HG03139 (cell line): ENCODE measurements at regions not wholly inside any gene's neighbourhood (a gene's known extent, or its start where the extent isn't known, plus 50 kb on each side); places are given as distances from the start of the nearest gene placed in this dataset.
"Not testable (repeated sequence)": the region's sequence is repeated elsewhere in the genome, so short reads cannot be mapped to it uniquely, and the experiment has no call there.

ENCODE experiments used
- ATAC-seq: cut with Tn5 transposase; IDR thresholded peaks from one replicate; pipeline ENCODE4 v1.9.1; 2021; ENCODE audit not compliant: unreplicated experiment

- no peak for ATAC-seq
These were observed 305.2 kb upstream of the ARSJ start for GRCh38 chr4:114284629-114285028.

DNA sequence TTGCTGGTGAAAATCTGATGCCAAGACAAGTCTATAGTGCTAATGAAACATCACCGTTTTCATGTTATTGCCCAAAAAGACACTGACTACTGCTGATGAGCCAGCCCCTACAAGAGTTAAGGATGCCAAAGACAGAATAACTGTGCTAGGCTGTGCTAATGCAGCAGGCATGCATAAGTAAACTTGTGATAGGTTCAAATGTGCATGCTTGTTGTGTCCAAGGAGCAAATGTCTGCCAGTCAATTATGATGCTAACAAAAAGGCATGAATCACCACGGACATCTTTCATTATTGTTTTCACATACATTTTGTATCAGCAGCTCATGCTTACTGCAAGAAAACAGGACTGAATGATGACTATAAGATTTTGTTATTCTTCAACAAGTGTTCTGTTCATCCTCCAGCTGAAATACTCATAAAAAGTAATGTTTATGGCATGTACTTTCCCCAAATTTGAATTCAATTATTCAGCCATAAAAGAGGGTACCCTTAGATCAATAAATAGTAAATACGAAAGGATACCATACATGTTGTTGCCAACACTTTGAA is 306.9 kb upstream of the ARSJ start:
- no peak for ATAC-seq

DNA sequence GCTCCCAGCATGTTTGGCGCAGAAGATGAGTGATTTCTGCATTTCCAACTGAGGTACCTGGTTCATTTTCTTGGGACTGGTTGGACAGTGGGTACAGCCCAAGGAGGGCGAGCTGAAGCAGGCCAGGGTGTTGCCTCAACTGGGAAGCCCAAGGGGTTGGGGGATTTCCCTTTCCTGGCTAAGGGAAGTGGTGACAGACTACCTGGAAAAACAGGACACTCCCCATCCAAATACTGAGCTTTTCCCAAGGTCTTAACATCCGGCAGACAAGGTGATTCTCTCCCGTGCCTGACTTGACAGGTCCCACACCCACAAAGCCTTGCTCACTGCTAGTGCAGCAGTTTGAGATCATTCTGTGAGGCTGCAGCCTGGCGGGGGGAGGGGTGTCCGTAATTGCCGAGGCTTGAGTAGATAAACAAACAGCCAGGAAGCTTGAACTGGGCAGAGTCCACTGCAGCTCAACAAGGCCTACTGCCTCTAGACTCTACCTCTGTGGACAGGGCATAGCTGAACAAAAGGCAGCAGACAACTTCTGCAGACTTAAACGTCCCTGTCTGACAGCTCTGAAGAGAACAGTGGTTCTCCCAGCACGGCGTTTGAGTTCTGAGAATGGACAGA is 307.7 kb upstream of the ARSJ start:
- ATAC-seq, result no peak

DNA sequence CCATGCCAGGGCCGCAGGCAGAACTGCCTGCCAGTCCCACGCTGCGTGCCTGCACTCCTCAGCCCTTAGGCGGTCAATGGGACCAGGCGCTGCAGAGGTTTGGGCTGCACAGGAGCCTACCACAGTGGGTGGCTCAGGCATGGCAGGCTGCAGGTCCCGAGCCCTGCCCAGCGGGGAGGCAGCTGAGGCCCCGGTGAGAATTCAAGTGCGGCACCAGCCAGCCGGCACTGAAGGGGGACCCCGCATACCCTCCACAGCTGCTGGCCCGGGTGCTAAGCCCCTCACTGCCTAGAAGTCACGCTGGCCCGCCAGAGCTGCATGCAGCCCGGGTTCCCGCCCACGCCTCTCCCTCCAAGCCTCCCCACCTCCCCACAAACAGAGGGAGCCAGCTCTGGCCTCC is 302.5 kb upstream of the UGT8 start:
- no peak for ATAC-seq

- no peak for ATAC-seq
These were observed 296.1 kb upstream of the UGT8 start for GRCh38 chr4:114302472-114302871.

GRCh38 chr4:114304046-114304445 is 294.6 kb upstream of the UGT8 start:
- ATAC-seq, result no peak

DNA sequence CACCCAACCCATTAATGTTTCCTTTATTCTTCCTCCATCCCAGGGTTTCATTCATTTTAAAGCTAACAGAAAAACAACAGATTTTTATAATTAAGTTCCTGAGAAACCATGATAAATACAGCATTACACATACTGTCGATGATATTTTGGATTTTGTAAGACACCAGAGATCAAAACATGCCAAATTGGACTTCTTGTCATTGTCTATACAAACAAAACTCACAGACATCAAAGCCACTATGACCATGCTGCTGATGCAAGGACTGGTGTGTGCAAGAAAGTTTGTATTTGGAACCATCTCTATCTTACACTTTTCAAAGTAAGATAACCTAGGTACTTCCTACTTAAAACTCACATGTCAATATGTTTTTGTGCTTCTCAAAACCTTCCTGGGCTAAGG is 294.0 kb upstream of the UGT8 start:
- no peak for ATAC-seq

GRCh38 chr4:114306946-114307345 is 291.7 kb upstream of the UGT8 start:
- ATAC-seq, result no peak

DNA sequence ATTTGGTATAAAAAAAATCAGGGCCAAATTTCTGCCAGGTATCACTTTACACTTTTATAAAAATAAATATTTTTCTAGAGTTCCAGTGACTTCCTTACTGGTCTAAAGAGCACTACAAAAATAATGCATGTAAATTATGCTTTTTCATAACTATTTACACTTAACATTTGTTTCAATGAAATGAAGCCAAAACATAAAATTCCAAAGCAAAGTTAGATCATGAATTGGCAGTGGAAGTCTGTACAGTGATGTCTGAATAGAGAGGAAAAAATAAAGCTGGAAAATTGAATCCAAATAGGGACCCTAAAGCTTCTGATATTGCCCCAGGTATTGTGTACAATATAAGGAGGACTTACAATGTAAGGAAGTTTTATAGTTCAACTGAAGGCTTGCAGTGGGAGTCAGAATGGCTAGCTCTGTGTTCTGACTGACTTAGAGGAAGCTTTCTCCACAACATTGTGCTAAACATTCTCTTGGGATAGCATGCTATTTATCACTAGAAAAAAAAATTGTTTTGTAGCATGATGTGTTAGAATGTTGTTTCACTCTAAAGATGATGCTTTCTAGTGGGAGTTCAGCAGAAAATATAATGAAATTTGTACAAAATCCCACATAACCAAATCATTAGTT is 288.2 kb upstream of the UGT8 start:
- ATAC-seq, result no peak

DNA sequence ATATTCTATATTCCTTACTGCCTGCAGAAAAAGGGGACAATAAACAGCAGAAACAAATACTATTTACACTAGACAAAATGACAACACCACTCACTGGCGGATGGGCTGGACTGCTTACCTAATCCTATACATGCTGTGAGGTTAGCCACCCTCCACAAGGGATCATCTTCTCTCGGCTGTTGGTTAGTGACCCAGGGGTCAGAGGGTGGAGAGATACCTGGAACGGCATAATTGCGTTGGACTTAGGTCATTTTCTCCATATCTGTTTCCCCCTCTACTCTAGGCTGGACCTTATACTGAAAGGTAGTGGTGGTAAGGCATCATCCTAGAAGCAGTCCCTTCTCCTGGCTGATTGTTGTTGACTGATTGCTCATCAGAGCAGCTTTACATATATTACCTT is 286.8 kb upstream of the UGT8 start:
- ATAC-seq, result no peak

GRCh38 chr4:114312338-114312737 is 286.3 kb upstream of the UGT8 start:
- ATAC-seq, result no peak

- no peak for ATAC-seq
These were observed 281.8 kb upstream of the UGT8 start for GRCh38 chr4:114316789-114317188.

DNA sequence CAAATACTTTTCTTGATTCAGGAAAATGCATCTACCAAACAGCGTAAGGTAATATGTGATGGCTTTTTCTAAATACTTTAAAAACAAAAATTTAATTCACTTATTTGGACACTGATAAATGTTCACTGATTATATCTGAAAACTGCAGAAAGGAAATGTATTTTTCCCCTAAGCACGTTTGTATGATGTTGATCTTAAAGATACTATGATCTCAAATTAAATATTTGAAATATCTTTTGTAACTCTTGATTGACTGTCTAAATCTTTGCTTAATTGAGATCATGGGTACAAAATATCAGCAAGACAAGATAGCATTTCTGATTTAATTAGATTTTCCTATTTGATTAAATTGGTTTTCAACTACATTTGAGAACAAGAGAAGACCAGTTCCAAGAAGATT is 281.0 kb upstream of the UGT8 start:
- no peak for ATAC-seq

- no peak for ATAC-seq
These were observed 280.3 kb upstream of the UGT8 start for GRCh38 chr4:114318309-114318708.

DNA sequence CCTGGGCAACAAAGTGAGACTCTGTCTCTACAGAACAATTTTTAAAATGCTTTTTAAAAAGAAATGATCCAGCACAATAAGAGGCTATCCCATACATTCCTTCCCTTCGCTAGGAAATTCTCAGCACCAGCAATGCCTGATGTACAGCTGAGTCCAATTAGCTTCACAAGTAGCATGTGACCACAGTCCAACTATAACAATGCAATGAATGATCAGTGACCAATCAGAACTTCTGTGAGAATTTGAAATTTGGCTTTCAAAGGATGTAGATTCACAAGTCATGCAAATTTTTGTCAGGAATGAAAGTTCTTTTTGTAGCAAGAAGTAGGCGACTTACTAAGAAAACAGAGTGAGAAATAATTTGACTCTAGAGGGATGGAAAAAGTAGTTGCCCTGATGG is 278.5 kb upstream of the UGT8 start:
- ATAC-seq, result no peak

DNA sequence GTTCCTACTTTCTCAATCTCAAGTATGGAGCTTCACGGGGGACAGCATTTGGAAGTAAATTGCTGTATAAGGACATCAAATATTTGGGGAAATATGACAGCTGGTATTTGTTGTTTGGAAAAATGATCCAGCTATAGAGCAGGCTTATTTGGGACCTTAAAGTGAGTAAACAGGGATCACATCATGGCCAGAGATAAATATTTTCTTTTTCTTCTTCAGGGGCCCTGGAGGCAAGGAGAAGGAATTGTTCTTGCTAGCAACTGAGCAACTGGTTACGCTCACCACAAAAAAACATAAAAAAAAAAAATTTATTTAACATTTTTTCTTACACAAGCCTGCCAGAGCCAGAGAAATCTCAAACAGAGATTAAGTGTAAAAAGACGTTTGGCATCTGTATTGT is 277.2 kb upstream of the UGT8 start:
- no peak for ATAC-seq

DNA sequence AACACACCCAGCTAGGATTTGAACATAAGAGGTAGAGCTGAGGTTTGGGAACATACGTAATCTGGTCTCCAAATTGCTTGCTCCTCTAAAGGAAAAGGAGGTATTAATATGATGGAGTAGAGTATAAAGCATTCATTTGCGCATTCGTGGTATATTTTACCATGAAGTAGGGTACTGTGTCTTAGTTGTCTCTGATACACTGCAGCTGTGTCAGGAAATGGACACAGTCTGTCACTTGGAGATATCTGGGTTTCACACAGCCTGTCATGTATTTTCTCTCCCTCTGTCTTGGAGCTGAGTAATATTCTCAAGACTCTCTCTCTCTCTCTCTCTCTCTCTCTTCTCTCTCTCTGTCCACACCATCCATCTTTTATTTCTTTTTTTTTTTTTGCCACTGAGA is 274.8 kb upstream of the UGT8 start:
- no peak for ATAC-seq

GRCh38 chr4:114326358-114326757 is 272.2 kb upstream of the UGT8 start:
- ATAC-seq, result no peak

GRCh38 chr4:114332119-114332518 is 266.5 kb upstream of the UGT8 start:
- no peak for ATAC-seq

GRCh38 chr4:114334363-114334762 is 264.2 kb upstream of the UGT8 start:
- ATAC-seq, result not testable (repeated sequence)

DNA sequence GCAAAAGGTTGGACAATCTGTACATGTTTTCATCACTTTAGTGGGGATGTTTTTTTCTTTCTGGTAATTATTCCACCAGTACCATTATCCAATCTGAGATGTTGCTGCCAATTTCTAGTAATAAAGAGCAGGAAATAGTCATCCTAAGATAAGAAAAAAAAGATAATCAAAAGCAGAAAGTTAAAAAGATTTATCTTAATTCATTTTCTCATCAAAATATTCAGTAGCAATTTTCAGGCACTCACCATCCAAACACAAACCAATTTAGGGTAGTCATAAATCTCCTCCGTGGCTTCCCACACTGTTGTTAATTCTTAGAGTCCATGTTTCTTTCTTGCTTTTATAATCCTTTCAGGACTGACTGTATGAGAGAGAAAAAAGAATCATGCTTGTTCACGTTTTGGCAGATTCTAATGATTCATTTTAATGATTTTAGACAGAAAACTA is 263.7 kb upstream of the UGT8 start:
- ATAC-seq, result no peak

- no peak for ATAC-seq
These were observed 263.3 kb upstream of the UGT8 start for GRCh38 chr4:114335339-114335738.

- no peak for ATAC-seq
These were observed 255.6 kb upstream of the UGT8 start for GRCh38 chr4:114343015-114343414.
